HG03442 (cell line): ENCODE measurements at regions not wholly inside any gene's neighbourhood (a gene's known extent, or its start where the extent isn't known, plus 50 kb on each side); places are given as distances from the start of the nearest gene placed in this dataset.

ENCODE experiments used
- ATAC-seq: cut with Tn5 transposase; IDR thresholded peaks from one replicate; pipeline ENCODE4 v1.9.1; 2021; ENCODE audit warnings: mild to moderate bottlenecking, moderate library complexity; ENCODE audit not compliant: unreplicated experiment

GRCh38 chr18:25727281-25727985 lies 363.0 kb downstream of the SS18 start:
- no peak for ATAC-seq

- ATAC-seq, result no peak
Observed at GRCh38 chr18:25726298-25726697, 364.1 kb downstream of the SS18 start.

GRCh38 chr18:25725501-25725900 lies 364.9 kb downstream of the SS18 start:
- no peak for ATAC-seq

GRCh38 chr18:25724997-25725396 lies 365.4 kb downstream of the SS18 start:
- ATAC-seq, result no peak

- no peak for ATAC-seq
Observed at GRCh38 chr18:25724121-25724520, 366.3 kb downstream of the SS18 start.

GRCh38 chr18:25713103-25713502 lies 361.1 kb upstream of the ZNF521 start:
- ATAC-seq, result no peak

GRCh38 chr18:25710981-25711380 lies 359.0 kb upstream of the ZNF521 start:
- ATAC-seq, result no peak

- ATAC-seq, result no peak
Observed at GRCh38 chr18:25705650-25706049, 353.7 kb upstream of the ZNF521 start.

GRCh38 chr18:25704494-25704893 lies 352.5 kb upstream of the ZNF521 start:
- ATAC-seq, result no peak

GRCh38 chr18:25704071-25704470 lies 352.1 kb upstream of the ZNF521 start:
- no peak for ATAC-seq

- ATAC-seq, result no peak
Observed at GRCh38 chr18:25701821-25702220, 349.9 kb upstream of the ZNF521 start.

- ATAC-seq, result no peak
Observed at GRCh38 chr18:25686960-25687500, 335.1 kb upstream of the ZNF521 start.

GRCh38 chr18:25685088-25685487 lies 333.1 kb upstream of the ZNF521 start:
- ATAC-seq, result no peak

GRCh38 chr18:25679491-25679890 lies 327.5 kb upstream of the ZNF521 start:
- no peak for ATAC-seq

GRCh38 chr18:25678221-25678620 lies 326.3 kb upstream of the ZNF521 start:
- ATAC-seq, result no peak

- ATAC-seq, result no peak
Observed at GRCh38 chr18:25675123-25675850, 323.3 kb upstream of the ZNF521 start.

GRCh38 chr18:25674183-25674582 lies 322.2 kb upstream of the ZNF521 start:
- ATAC-seq, result no peak

GRCh38 chr18:25672490-25672889 lies 320.5 kb upstream of the ZNF521 start:
- no peak for ATAC-seq

GRCh38 chr18:25669741-25670140 lies 317.8 kb upstream of the ZNF521 start:
- ATAC-seq, result no peak

GRCh38 chr18:25662272-25662671 lies 310.3 kb upstream of the ZNF521 start:
- ATAC-seq, result no peak

- no peak for ATAC-seq
Observed at GRCh38 chr18:25661831-25662230, 309.9 kb upstream of the ZNF521 start.

GRCh38 chr18:25659541-25659940 lies 307.6 kb upstream of the ZNF521 start:
- ATAC-seq, result no peak
